SIG-M5 treated with dmso at 0.1 percent for 504 hours (cell line): ENCODE measurements at regions not wholly inside any gene's neighbourhood (a gene's known extent, or its start where the extent isn't known, plus 50 kb on each side); places are given as distances from the start of the nearest gene placed in this dataset.

Source experiments
- DNase-seq: peaks from one replicate; lab custom pipeline; 2025; ENCODE audit not compliant: unreplicated experiment; lab: John Stamatoyannopoulos, UW

DNA sequence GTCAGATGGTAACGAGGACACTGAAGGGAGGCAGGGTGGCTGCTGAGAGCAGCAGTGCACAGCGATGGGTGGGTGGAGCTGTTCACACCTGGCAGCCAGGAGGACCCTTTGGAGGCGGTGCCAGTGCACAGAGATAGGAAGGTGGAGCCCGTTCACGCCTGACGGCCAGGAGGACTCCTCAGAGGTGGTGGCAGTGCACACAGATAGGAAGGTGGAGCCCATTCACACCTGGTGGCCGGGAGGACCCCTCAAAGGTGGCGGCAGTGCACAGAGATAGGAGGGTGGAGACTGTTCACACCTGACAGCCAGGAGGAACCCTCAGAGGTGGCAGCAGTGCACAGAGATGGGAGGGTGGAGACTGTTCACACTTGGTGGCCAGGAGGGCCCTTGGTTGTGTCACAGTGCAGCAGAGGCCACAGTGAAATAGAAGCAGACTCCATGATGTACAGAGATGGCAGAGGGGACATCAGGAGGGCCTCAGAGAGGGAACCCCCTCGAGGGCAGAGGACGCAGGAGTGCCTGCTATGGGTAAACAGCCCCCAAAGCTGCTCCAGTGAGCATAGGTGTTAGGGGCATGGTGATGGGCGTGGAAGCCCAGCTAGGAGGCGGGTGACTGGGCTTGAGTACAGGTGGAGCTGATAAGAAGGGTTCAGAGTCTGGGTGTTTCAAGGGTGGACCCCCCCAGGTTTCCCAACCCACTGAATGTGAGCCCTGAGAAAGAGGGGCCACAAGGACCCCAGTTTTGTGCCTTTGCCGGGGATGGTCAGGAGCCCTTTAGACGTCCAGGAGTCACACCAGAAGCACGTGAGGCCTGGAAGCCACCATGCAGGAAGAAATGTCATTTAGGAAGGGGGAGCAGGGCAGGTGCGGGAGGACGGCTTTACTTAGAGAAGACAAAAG, 566.7 kb downstream of the BRD1 start:
- no peak for DNase-seq

DNA sequence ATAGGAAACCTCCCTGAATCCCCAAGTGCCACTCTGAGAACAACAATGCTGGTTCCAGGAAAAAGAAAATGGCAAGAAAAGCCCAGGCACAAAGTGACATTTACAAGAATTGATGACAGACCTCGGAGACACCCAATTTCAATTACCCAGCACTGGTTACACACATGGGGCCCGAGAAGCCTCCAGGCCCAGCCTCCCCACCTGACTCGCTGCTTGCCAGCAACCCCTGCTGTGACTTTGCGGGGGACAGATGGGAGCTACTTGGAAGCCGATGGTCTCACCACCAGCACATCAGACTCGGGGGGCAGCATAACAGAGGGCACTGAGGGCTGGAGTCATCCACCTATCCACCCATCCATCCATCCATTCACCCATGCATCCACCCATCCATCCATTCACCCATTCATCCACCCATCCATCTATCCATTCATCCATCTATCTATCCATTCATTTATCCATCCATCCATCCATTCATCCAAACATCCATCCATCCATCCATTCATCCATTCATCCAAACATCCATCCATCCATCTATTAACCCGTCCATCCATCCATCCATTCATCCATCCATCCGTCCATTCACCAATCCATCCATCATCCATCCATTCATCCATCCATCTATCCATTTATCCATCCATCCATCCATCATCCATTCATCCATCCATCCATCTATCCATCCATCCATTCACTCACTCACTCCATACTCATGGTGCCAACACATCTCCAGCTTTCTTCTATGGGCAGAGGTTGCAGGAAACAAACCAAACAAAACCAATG, 567.6 kb downstream of the BRD1 start:
- DNase-seq = no peak

DNA sequence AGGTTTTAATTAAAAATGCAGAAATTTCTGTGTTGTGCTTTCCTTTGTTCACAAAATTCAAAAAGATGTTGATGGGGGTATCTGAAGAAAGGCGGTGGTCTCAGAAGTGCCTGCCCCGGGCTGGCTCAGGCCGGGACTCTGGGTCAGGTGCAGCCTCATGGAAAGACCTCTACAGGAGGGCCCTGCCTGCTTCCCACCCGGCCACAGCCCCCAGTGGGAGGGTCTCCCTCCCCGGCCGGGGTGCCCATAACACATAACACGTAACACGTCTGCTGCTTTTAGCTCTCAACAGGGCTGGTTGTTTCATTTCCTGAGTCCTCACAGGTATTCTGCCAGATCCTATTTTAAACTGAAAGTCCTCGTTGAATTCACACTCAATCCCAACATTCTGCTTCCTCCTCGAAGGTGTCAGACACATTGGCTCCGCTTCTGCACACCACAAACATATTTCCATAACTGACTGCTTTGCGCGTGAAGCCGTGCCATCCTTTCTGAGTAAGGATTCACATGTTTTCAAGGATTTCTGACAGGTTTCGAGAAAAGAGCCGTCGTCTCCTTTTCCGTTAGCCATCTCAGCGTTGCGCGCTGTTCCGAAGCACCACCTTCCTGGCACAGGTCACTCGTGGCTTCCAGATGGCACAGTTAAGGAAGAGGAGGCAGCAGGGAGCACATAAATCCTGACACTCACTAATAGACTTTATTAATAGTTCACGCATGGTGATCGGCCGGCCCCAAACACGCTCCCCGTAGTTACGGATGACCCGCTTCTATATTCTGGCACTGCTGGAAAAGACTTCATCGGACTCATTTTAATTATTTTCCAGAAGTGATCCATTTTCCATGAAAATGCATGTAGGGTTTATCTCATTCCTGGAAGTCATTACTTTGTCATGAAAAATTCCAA, 569.3 kb downstream of the BRD1 start:
- no peak for DNase-seq

DNA sequence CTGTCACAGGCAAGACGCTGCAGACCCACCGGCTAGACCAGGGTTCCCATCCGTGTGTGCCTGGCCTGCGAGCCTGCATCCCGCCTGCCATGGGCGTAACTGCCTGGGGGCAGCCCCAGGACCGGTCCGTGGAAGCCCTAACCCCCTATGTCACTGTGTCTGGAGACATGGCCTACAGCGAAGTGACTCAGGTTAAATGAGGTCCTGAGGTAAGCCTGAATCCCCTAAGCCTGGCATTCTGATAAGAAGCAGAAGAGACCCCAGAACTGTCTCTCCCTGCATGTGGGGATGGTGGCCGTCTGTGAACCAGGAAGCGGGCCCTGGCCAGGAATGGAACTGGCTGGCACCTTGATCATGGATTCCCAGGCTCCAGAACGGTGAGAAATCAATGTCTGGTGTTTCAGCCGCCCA, 570.1 kb downstream of the BRD1 start:
- DNase-seq = no peak

DNA sequence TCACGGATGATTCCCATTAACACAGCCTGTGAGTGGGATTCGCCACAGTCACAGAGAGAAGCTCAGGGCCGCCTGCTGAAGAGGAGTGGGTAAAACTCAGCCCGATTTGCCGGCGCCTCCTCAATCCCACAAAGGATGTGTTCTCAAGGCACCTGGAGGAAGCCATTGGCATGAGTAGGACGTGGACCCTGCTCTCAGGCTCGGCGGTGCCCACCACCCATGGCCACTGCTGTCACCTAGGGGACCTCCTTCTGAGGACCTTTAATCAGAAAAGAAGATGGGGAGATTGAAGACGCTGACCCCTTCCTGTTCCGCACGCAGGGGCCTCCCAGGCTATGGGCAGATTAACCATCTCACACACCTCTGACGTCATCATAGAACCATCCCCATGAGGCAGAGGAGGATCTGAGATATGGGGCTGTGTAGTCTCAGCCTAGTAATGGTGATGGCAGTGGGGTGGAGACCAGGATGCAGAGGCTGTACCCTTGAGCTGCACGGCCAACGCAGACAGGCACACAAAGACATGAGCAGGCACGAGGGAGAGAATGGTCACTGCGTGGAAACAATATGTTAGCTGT, 571.8 kb downstream of the BRD1 start:
- no peak for DNase-seq

DNA sequence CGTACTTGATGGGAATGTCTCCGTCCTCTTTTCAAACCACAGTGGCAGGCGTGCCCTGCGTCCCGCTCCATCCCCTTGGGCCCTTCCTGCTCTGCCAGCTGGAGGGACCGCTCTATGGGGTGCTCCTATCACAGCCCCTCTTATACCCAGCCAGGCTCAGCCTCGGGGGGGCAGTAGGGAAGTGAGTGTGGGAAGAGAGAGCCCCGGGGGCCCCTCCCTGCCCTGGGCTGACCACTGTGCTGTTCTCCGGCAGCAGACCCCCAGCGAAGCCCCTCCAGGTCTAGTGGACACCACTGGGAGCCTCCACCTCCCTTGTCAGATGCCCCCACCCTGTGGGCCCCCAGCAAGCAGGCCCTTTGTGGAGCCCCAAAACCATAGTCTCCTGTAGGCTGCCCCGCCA, 572.5 kb downstream of the BRD1 start:
- no peak for DNase-seq

DNA sequence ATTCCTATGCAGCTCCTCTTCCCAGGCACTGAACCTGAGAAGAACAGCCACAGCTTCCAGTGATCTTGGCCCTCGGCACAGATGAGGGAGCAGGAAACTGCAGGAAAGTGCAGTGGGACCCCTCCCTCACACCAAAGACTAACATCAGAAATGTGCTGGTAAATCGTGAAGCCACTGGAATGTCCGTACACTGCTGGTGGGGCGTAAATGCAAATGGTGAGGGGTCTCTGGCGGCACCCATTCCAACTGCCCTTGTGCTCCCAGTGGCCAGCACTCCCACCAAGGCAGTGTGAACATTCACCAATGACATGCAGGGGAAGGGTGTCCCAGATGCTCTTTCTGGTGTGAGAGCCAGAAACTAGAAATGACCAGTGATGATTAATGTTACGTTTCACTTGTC, 574.0 kb downstream of the BRD1 start:
- DNase-seq = no peak

DNA sequence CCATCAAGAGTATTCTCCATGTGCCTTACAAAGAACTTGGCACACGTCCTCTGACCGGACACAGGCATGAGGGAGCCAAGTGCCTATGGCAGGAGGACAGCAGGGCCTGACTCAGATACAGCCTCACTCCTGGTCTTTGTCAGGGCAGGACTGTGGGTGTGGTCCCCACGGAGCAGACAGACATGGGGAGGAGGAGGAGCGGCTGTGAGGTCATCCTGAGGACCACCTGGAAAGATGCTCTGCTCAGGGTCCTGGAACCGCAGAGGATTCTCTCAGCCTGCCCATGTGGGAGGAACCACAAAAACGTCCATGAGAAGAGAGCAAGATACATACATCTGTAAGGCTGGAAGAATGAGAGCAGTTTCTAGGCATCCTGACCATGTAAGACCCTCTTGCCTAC, 576.3 kb downstream of the BRD1 start:
- no peak for DNase-seq

DNA sequence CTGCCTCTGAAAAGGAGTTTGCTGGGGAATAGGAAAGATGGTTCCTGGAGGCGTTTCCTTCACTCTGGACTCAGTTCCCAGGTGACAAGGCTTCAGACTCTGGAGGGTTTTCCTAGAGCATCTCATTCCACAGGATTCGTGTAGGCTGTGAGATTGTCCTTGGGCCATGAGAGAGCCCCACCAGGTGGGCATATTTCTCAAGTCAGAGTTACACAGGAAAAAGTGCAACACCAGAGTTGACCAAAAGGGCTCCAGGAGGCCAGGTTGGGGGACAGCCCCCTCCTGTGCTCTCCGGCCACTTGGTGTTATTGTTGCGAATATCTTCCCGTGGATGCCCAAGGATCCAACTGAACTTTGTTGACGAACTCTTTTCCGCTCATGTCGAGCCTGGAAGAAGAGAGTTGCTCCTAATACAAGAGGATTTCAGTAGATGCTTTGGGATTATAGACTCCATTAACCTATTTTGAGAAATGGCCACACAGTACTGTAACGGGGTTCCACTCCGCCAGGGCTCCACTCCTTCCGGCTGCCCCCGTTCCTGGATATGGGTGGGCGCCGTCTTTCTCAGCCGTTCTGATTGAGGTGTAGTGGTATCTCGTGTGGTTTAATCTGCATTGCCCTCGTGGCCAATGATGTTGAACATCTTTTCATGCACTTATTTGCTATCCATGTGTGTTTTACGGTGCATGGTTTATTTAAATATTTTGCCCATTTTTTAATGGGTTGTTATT, 580.3 kb downstream of the BRD1 start:
- DNase-seq = no peak

DNA sequence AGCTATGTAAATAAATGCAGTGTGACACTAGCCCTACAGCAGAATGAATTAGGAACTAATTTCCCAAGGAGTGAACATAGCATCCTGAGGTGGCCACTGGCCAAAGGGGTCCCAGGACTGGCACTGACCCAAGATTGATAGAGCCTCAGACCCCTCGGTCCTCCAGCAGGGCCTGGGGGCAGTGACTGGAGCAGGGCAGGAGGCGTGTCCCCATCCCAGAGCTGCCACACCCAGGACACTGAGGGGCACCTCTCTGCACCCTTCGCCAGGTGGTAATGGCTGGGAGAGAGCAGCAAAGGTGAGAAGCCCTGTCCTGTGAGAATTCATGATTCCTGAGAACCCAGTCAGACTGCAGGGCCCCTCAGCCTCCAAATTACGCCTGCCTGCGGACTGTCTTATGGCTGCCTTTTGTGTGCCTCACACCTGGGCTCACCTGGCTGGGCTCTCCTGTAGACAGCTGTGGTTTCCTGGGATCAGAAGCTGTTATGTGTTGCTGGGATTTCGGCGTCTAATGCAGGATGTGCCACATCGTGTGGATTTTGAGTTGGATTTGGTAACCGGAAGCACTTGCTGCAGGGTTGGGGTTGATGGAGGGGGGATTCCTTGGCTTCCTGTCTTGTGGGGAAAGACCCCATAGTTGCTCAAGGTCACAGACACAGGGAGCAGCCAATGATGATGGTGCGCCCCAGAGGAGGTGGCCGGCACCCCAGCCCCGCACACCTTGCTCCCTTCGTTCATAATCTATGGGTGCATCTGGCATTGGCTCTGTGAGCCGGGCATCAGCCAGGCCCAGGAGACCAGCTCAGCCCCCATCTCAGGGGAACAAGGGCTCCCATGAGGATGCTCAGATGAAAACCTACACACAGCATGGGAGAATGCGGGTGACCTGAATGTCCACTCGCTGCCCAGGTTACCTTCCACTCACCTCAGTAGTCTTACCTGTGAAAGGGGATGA, 582.9 kb downstream of the BRD1 start:
- DNase-seq = no peak

DNA sequence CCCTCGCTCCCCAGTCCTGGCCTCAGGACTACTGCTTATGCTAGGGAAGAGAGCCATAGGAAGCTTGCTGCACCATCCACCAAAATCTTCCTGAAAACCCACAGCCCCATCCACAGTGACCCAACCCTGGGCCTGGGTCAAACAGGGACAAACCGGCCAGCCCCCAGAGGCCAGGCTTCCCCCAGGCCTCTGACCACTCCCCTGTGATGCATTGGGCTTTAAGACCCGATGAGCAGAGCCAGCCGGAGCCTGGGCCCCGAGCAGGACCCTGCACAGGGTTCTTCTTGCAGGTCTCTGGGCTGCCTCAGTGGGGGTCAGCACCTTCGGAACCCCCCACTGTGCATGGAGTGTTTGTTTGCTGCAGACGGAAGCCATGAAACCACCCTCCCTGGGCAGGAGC, 583.7 kb downstream of the BRD1 start:
- DNase-seq = no peak

DNA sequence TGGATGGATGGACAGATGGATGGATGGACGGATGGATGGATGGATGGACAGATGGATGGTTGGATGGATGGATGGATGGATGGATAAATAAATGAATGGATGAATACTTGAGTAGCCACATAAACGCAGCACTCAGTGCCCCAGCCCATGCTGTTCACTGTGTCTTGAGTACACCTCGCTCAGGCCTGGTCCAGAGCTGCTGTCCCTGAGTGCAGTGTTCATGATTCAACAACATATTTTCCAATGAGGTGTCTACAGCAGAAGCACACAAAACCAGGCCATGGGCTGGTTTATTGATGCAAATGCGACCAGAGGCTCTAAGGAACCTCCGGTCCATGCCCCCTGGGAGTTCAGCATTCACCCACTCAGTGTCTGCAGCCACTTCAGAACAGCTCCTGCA, 584.3 kb downstream of the BRD1 start:
- DNase-seq = no peak

DNA sequence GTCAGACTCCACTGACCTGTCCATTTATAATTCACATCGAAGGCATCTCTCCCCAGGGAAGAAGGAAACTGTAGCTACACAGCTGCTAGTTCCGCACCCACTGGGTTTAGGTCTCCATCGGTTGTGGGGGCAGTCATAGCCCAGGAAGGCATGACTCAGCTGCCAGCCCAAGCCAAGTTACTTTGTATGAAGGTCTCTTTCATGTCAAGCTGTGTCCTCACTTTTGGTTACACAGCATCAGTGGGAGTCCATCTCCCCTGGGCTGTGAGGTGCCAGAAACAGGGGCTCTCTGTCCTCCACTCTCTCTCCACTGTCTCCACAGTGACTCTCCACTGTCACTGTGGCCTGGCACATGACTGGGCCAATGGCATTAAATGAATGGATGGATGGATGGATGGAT, 585.2 kb downstream of the BRD1 start:
- DNase-seq = no peak

DNA sequence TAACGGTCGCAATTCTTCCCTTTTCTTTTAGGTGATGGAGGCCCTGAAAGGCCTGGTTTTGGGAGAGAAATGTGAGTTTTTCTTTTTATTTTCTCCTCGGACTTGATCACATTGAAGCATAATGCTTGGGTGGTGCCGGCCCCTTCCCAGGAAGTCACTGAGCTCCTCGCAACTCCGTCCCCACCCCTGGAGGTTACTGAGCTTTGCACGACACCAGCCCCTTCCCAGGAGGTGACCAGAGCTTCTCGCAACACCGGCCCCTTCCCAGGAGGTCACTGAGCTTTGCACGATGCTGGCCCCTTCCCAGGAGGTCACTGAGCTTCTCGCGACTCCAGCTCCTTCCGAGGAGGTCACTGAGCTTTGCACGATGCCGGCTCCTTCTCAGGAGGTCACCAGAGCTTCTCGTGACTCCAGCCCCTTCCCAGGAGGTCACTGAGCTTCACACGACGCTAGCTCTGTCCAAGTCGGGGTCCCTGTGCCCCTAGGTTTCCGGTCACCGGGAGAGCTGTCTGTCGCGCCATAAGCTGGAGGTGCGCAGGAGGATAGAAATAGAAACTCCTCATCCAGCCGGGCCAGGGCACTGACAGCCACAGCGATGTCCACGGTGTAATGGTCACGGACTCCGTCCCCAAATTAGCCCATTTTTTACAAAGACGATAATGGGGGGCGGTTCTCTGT, 586.4 kb downstream of the BRD1 start:
- DNase-seq = no peak

DNA sequence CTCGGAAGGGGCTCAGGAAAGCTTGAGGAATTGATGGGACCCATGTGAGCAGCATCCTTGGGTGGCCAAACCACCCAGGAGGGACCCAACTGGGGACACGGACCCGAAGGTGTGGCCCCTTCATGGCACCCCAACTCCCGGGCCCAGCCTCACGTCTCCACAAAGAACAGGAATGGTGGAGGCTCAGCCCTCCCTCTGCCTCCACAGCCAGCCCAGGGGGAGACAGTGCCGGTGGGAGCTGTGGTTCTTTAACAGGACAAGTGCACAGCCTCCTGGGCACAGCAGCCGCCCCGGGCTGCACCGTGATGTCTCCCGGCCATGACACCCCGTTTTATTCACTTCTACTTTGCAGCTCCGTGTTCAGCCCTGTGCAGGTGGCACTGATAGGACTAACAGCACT, 587.2 kb downstream of the BRD1 start:
- DNase-seq = no peak

DNA sequence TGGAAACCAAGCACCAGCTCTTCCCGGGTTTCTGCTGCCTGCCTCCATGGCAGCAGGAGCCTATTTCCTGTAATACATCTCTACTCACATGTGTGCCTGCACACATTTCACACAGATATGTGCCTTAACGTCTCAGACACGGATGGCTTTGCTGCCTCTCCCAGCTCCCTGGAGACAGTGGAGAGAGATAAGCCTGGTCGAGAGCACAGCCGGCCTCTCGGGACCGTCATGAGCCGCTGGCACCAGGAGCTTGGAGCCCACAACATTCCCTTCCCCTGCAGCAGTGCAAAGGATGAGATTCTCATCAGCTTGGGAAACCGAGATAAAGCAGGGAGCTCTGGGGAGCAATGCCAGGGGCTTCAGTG, 587.7 kb downstream of the BRD1 start:
- no peak for DNase-seq

DNA sequence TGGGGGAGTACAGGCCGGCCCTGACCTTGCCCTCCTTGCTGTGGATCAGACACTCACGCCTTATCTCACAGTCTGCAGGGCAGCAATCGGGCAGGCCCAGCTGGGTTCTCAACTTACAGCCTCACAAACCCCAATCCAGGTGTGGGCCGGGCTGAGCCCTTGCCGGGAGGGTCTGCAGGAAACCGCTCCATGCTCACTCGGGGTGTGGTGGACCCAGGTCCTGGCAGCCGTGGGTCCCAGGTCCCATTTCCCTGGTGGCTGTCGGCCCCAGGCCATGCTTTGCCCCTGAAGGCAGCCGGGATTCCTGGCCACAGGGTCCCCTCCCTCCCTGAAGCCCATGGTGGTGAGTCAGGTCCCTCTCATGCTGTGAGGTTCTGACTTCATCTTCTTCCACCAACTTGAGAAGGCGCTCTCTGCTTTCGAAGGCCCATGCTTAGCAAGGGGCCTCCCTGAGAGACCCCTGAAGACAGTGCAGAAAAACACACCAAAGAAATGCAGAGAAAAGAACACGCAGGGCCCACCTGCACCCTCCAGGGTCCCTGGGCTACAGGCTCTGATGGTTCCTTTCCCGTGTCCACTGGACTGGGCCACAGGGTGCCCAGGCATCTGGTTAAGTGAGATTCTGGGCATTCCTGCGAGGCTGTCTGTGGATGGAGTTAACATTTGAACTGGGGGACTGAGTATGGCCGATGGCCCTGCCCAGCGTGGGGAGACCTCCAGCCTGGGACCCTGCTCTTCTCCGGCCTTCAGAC, 588.2 kb downstream of the BRD1 start:
- no peak for DNase-seq
